Islet of Langerhans (tissue), 1 donor: ENCODE measurements at regions not wholly inside any gene's neighbourhood (a gene's known extent, or its start where the extent isn't known, plus 50 kb on each side); places are given as distances from the start of the nearest gene placed in this dataset.

Source experiments
- FAIRE-seq: peaks from one replicate; lab custom pipeline; 2011; peaks lifted over from hg19 to GRCh38; lab: Jason Lieb, UNC

GRCh38 chr17:69900101-69900500 lies 174.9 kb upstream of the KCNJ16 start:
- no peak for FAIRE-seq

GRCh38 chr17:69900829-69901228 lies 174.2 kb upstream of the KCNJ16 start:
- no peak for FAIRE-seq

DNA sequence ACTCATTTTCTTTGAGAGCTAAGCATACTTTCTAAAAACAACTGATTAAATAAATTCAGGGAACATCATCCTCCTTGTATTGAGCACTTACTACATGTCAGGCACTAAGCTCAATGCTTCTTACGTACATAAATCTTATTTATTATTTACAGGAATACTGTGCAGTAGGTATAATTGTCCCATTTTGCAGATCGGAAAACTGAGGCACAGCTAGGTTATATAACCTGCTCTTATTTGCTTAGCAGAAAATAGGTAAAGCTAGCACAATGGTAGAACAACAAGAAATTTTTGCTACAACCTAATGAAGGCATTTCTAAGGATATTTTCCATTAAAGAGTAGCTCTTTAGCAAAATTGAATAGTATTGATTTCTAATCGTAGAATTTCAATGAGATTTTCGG lies 168.7 kb upstream of the KCNJ16 start:
- no peak for FAIRE-seq

DNA sequence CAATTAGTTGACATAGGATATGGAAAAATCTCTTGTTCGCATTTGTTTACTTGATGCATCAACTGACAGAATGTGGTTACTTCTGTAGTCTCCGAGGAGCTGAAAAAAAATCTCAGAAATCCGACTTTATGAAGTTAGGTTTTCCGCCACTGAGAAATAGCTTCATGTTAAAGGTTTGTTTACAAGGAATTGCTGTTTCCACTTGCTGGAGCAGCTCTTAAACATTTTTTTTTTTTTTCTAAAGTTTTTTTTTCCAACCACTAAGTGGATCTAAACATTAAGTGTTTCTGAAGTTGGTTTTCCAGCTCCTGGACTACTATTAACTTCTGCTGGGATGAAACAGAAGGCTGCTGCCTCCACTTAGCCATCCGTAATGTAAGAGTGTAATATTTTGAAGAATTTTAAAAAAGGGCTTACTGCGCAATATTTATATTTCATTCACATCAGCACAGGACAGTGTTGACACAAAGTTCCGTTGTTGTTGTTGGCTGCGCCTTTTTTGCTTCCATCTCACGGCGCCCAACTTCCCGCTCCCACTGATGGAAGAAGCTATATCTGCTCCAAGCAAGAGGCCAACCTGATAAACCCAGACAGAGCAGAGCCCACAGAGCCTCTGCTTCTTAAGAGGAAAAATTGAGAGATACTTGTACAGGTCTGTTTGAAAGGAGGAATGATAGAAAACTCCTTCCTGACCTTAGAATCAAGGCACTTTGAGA lies 167.7 kb upstream of the KCNJ16 start:
- FAIRE-seq = no peak

DNA sequence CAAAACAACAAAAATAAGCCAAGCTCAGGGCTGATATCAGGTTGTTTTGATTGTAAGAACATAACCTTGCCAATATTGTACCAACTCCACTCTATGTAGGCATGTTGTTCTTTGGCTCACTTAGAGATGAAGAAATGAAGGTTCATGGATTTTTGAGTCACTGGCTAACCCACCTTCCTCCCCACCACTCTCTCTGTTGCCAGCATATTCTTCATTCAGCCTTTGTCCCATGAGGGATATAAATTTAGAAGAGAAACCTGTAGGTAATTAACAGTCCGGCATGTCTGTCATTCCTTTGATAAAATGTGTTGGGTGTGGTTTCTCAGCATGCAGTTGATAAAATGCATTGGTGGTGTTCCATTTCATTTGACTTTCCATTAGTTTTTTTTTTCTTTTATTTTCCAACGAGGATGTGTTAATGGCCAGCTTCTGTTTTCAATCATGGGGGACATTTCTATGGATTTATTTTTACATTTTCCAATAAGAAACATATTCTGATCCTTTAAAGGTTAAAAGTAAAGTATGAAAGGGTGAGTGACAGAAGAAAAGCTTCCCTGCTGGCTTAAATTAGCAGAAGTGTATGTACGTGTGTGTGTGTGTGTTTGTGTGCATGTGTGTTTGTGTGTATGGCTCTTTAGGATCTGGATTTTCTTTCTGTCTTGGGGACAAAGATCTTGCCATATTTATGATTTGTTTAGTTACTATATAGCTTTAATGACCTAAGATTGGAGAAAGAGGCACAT lies 166.2 kb upstream of the KCNJ16 start:
- no peak for FAIRE-seq

- no peak for FAIRE-seq
Observed at GRCh38 chr17:69909389-69909788, 165.6 kb upstream of the KCNJ16 start.

GRCh38 chr17:69912805-69913204 lies 162.2 kb upstream of the KCNJ16 start:
- FAIRE-seq = no peak

GRCh38 chr17:69913216-69913615 lies 161.8 kb upstream of the KCNJ16 start:
- no peak for FAIRE-seq

- no peak for FAIRE-seq
Observed at GRCh38 chr17:69913616-69914015, 161.4 kb upstream of the KCNJ16 start.

DNA sequence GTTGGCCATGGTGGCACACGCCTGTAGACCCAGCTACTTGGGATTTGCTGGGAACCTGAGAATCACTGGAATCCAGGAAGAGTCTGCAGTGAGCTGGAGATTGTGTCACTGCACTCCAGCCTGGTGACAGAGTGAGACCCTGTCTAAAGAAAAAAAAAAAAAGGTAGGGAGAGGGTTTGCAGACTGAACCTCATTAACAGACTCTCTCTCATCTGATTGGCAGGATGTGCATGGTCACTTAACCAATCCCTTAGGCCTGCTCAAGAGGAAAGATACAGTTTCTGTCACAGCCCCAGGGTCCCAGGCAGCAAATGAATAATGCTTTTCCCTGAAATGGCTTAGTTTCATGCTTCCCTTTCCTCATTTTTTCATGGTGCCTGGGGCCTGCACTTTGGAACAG lies 160.5 kb upstream of the KCNJ16 start:
- no peak for FAIRE-seq

- FAIRE-seq = no peak
Observed at GRCh38 chr17:69916761-69917160, 158.3 kb upstream of the KCNJ16 start.

GRCh38 chr17:69918164-69918563 lies 156.9 kb upstream of the KCNJ16 start:
- FAIRE-seq = no peak

- FAIRE-seq = no peak
Observed at GRCh38 chr17:69919789-69920188, 155.2 kb upstream of the KCNJ16 start.

DNA sequence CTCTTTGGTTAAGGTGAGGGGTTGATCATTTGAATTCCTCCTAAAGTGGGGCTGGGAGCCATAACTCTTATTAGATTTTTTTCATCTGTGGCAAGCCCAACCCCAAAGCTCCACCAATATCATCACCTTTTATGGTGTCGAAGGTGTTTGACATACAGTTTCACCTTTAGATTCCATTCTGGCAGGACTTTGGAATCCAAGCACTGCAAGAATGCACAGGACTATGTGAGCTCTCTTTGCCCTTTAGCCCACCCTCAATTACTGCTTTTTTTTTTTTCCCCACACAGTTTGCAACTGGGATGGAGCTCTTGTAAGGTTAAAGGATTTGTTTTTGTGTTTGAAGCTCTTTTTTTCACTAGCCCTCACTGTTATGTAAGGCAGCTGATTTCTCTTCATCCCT lies 154.0 kb upstream of the KCNJ16 start:
- FAIRE-seq = no peak

GRCh38 chr17:69928611-69929010 lies 146.4 kb upstream of the KCNJ16 start:
- FAIRE-seq = no peak

DNA sequence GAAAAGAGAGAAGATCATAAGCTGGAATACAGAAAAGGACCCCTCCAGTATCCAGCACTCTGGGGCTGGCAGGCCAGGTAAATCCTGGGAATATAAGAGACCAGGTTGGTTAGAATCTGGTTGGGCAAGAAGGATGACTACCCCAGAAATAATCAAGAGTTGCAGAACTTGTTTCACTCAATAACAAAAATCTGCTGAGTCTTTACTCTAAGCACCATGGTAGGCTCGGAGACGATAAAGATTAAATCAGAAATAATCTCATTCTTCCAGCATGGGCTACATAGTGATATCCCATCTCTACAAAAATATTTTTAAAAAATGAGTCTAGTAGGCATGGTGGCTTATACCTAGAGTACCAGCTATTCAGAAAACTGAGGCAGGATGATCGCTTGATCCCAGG lies 138.0 kb upstream of the KCNJ16 start:
- FAIRE-seq = no peak

DNA sequence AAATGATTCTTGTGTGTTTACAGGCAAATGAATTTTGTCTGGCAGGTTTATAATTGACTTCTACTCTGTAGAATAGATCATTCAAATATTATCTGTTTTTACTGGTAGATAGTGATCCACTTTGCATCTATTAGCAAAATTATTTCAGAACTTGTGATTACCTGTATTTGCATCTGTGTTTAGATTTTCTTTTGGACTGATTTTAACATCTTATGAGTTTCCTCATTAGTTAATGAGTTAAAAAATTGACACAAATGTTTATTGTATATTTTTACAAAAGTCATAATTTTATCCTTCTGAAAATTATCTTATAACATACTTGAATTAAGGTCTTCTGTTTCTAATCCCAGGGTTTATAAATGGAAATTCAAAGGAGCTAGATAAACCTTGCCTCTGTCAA lies 132.0 kb upstream of the KCNJ16 start:
- peak; percentile 56 for FAIRE-seq

- no peak for FAIRE-seq
Observed at GRCh38 chr17:69944406-69944805, 130.6 kb upstream of the KCNJ16 start.

- FAIRE-seq = no peak
Observed at GRCh38 chr17:69945698-69946185, 129.3 kb upstream of the KCNJ16 start.

DNA sequence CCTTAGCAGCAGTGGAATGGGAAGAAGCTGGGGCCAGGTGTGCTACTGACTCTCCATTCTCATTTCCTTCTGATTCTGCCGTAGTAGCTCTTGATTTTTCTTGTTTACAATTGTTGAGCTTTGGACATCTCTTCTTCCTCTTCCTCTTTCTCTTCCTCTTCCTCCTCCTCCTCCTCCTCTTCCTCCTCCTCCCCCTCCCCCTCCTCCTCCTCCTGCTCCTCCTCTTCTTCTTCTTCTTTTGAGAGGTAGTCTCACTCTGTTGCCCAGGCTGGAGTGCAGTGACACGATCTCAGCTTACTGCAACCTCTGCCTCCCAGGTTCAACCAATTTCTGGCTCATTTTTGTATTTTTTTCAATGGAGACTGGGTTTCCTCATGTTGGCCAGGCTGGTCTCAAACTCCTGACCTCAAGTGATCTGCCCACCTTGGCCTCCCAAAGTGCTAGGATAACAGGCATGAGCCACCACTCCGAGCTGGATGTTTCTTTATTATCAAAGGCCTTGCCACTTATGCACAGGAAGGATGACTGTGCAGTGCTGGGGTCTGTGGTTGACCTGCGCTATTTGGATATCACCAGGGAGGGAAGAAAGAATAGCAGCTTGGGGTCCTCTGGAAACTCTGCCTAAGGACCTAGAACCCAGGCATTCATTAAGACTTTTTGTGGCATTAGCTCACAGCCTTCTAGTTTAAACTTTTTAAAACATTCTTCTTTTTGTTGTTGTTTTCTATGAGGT lies 127.8 kb upstream of the KCNJ16 start:
- no peak for FAIRE-seq

- FAIRE-seq = no peak
Observed at GRCh38 chr17:69948406-69948805, 126.6 kb upstream of the KCNJ16 start.

- FAIRE-seq = no peak
Observed at GRCh38 chr17:69949496-69949895, 125.5 kb upstream of the KCNJ16 start.
